ENCODE measurements at regions not wholly inside any gene's neighbourhood (a gene's known extent, or its start where the extent isn't known, plus 50 kb on each side); places are given as distances from the start of the nearest gene placed in this dataset.
A peak's percentile ranks its signal among the peaks of the same experiment; 100 is the strongest.

GRCh38 chr14:105836160-105836559 is 309.8 kb downstream of the TMEM121 start:
- no peak for DNase-seq

- DNase-seq, result no peak
Observed at GRCh38 chr14:105836730-105837129, 310.3 kb downstream of the TMEM121 start.

- DNase-seq, result no peak
Observed at GRCh38 chr14:105837349-105838063, 311.1 kb downstream of the TMEM121 start.

GRCh38 chr14:105838107-105838506 is 311.7 kb downstream of the TMEM121 start:
- DNase-seq, result no peak

- DNase-seq, result no peak
Observed at GRCh38 chr14:105838591-105839424, 312.4 kb downstream of the TMEM121 start.

- DNase-seq, result no peak
Observed at GRCh38 chr14:105839425-105840265, 313.3 kb downstream of the TMEM121 start.

GRCh38 chr14:105840266-105841021 is 314.1 kb downstream of the TMEM121 start:
- DNase-seq, result no peak

- DNase-seq, result peak in 2 of 3 experiments; percentile 53 to 77
Observed at GRCh38 chr14:105841022-105842009, 314.9 kb downstream of the TMEM121 start.

- no peak for DNase-seq
Observed at GRCh38 chr14:105842105-105842504, 315.7 kb downstream of the TMEM121 start.

GRCh38 chr14:105843444-105844046 is 317.2 kb downstream of the TMEM121 start:
- no peak for DNase-seq

- DNase-seq, result no peak
Observed at GRCh38 chr14:105844047-105844630, 317.8 kb downstream of the TMEM121 start.

GRCh38 chr14:105844810-105845724 is 318.7 kb downstream of the TMEM121 start:
- no peak for DNase-seq

GRCh38 chr14:105845725-105846309 is 319.4 kb downstream of the TMEM121 start:
- no peak for DNase-seq

- DNase-seq, result no peak
Observed at GRCh38 chr14:105846312-105846711, 319.9 kb downstream of the TMEM121 start.

GRCh38 chr14:105847400-105847799 is 321.0 kb downstream of the TMEM121 start:
- DNase-seq, result no peak

- no peak for DNase-seq
Observed at GRCh38 chr14:105848570-105848969, 322.2 kb downstream of the TMEM121 start.

GRCh38 chr14:105849933-105850626 is 323.7 kb downstream of the TMEM121 start:
- no peak for DNase-seq
